ENCODE measurements at regions not wholly inside any gene's neighbourhood (a gene's known extent, or its start where the extent isn't known, plus 50 kb on each side); places are given as distances from the start of the nearest gene placed in this dataset.

- DNase-seq (ENCODE audit: low spot score) = no peak
Measured at GRCh38 chr14:32022938-32023466, 54.1 kb upstream of the ARHGAP5 start.

- no peak for DNase-seq (ENCODE audit: low spot score)
Measured at GRCh38 chr14:32023540-32023939, 53.6 kb upstream of the ARHGAP5 start.

- DNase-seq (ENCODE audit: low spot score) = no peak
Measured at GRCh38 chr14:32027255-32027939, 49.7 kb upstream of the ARHGAP5 start.

All from pons (tissue), 1 donor.